ENCODE measurements at regions not wholly inside any gene's neighbourhood (a gene's known extent, or its start where the extent isn't known, plus 50 kb on each side); places are given as distances from the start of the nearest gene placed in this dataset.

DNA sequence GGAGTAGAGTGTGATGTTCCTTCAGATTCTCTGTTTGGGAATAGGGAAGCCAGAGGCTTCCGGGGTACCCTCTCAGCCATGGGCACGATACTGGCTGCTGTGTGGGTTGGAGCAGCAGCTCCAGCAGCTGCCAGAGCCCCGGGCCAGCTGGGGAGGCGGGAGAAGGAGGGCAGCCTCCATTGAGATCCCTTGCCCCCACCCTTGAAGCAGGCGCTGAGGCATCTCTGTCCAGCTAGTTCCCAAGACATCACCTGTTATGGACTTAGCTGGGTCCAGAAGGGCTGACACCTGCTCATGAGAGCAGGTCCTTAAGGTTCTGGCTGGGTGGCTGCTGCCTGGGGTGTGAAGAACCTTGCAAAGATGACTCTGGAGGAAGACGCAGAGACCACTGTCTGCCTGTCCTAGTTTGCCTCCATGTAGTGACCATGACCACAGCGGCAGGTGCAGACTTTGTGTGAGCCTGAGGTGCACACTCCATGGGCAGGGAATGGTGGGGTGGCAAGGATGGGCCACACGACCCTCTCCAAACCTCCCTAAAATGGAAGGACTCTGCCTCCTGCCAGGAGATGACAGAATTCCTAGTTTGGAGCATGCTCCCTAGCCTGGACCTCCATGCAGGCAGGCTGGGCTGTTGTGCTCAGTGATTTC, 222.6 kb upstream of the C1orf174 start:
- no peaks in the 10 kb centered on the region for H3K36me3 ChIP-seq (ENCODE audit: control insufficient read depth, low read length)
- no peaks in the 10 kb centered on the region for H3K27me3 ChIP-seq (ENCODE audit: control insufficient read depth, low read length)
- TF ChIP-seq, protein P1, sequence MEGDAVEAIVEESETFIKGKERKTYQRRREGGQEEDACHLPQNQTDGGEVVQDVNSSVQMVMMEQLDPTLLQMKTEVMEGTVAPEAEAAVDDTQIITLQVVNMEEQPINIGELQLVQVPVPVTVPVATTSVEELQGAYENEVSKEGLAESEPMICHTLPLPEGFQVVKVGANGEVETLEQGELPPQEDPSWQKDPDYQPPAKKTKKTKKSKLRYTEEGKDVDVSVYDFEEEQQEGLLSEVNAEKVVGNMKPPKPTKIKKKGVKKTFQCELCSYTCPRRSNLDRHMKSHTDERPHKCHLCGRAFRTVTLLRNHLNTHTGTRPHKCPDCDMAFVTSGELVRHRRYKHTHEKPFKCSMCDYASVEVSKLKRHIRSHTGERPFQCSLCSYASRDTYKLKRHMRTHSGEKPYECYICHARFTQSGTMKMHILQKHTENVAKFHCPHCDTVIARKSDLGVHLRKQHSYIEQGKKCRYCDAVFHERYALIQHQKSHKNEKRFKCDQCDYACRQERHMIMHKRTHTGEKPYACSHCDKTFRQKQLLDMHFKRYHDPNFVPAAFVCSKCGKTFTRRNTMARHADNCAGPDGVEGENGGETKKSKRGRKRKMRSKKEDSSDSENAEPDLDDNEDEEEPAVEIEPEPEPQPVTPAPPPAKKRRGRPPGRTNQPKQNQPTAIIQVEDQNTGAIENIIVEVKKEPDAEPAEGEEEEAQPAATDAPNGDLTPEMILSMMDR (IDR thresholded peaks at IDR 0.05; ENCODE audit: low read depth, low read length, poor library complexity, severe bottlenecking) = no peak
- TF ChIP-seq EZH2phosphoT487 (IDR thresholded peaks at IDR 0.05; ENCODE audit: borderline replicate concordance, low read length) = no peak
- H3F3A ChIP-seq (ENCODE audit: control insufficient read depth, insufficient read depth) = no peaks in the 10 kb centered on the region
- H3K27ac ChIP-seq (ENCODE audit: low read depth, low read length) = no peak overlapping the region
- no peaks in the 10 kb centered on the region for H4K20me1 ChIP-seq (ENCODE audit: control insufficient read depth, insufficient read depth, low read depth, low read length)
- H3K79me2 ChIP-seq (ENCODE audit: control insufficient read depth, low read length) = no peaks in the 10 kb centered on the region
- no peaks in the 10 kb centered on the region for H3K9me2 ChIP-seq (replicated peaks; ENCODE audit: control insufficient read depth, low read length)
- no peaks in the 10 kb centered on the region for H3K9me3 ChIP-seq (ENCODE audit: control insufficient read depth, insufficient read depth, low read length)
- H3K4me1 ChIP-seq (ENCODE audit: control insufficient read depth, low read length) = peaks cover 31% of the 10 kb centered on the region
- no peak overlapping the region for H3K4me2 ChIP-seq (ENCODE audit: low read length)
- no peak overlapping the region for H3K4me3 ChIP-seq (ENCODE audit: low read length)

DNA sequence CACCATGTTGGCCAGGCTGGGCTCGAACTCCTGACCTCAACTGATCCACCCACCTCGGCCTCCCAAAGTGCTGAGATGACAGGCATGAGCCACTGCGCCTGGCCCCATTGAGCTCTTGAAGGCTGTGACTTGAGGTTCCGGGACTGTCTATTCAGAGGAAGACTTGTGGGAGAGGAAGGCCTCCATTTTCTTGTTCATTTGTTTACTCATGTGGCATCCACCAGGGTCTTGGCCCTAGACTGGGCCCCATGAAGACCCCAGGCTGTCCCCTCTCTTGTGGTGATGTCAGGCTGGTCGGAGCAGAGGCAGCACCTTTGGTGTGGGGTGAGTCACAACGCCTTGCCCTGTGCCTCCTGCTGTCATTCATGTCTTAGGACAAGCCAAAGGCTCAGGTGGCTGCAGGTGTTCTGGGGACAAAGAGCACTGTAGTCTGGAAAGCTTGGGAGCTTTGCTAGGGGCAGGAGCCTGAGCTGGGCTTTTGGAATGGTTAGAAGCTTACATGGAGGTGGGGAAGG, 224.6 kb upstream of the C1orf174 start:
- H3K36me3 ChIP-seq (ENCODE audit: control insufficient read depth, low read length) = no peaks in the 10 kb centered on the region
- no peaks in the 10 kb centered on the region for H3K27me3 ChIP-seq (ENCODE audit: control insufficient read depth, low read length)
- H3K27ac ChIP-seq (ENCODE audit: low read depth, low read length) = no peak overlapping the region
- no peaks in the 10 kb centered on the region for H4K20me1 ChIP-seq (ENCODE audit: control insufficient read depth, insufficient read depth, low read depth, low read length)
- peaks cover 17% of the 10 kb centered on the region for H3K4me1 ChIP-seq (ENCODE audit: control insufficient read depth, low read length)
- no peaks in the 10 kb centered on the region for H3F3A ChIP-seq (ENCODE audit: control insufficient read depth, insufficient read depth)
- no peaks in the 10 kb centered on the region for H3K79me2 ChIP-seq (ENCODE audit: control insufficient read depth, low read length)
- no peak overlapping the region for H3K4me3 ChIP-seq (ENCODE audit: low read length)
- no peak overlapping the region for H3K4me2 ChIP-seq (ENCODE audit: low read length)
- no peaks in the 10 kb centered on the region for H3K9me2 ChIP-seq (replicated peaks; ENCODE audit: control insufficient read depth, low read length)
- TF ChIP-seq, protein P1 (IDR thresholded peaks at IDR 0.05; ENCODE audit: low read depth, low read length, poor library complexity, severe bottlenecking) = no peak
- no peak for TF ChIP-seq EZH2phosphoT487 (IDR thresholded peaks at IDR 0.05; ENCODE audit: borderline replicate concordance, low read length)
- H3K9me3 ChIP-seq (ENCODE audit: control insufficient read depth, insufficient read depth, low read length) = no peaks in the 10 kb centered on the region

DNA sequence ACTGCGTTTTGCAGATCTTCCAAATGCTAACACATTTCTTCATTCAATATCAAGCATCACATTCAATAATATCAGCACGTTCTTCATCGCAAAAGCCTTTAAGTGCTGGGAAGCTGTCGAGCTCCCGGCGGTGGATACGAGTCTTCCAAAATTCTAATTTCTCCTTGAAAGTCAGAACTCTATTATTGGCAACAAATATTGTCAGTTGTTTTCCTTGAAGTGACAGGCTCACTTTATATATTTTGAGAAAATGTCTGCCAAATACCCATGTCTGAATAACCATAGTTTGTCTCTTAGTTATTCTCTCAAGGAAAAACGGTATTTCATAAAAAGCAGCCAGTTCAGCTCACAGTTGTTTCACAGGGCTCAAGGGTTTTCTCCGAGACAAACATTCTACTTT, 226.2 kb upstream of the C1orf174 start:
- Histone ChIP-seq H3K27me3 (ENCODE audit: control insufficient read depth, low read length) (no peaks in the 10 kb centered on the region), H4K20me1 (ENCODE audit: control insufficient read depth, insufficient read depth, low read depth, low read length) (no peaks in the 10 kb centered on the region), H3K4me2 (ENCODE audit: low read length) (no peak overlapping the region), H3K9me2 (replicated peaks; ENCODE audit: control insufficient read depth, low read length) (no peaks in the 10 kb centered on the region), H3K9me3 (ENCODE audit: control insufficient read depth, insufficient read depth, low read length) (no peaks in the 10 kb centered on the region), H3K4me1 (ENCODE audit: control insufficient read depth, low read length) (peaks cover 12% of the 10 kb centered on the region), H3K27ac (ENCODE audit: low read depth, low read length) (no peak overlapping the region), H3K4me3 (ENCODE audit: low read length) (no peak overlapping the region), H3K36me3 (ENCODE audit: control insufficient read depth, low read length) (no peaks in the 10 kb centered on the region), H3K79me2 (ENCODE audit: control insufficient read depth, low read length) (no peaks in the 10 kb centered on the region), H3F3A (ENCODE audit: control insufficient read depth, insufficient read depth) (no peaks in the 10 kb centered on the region)
- no peak for TF ChIP-seq EZH2phosphoT487 (IDR thresholded peaks at IDR 0.05; ENCODE audit: borderline replicate concordance, low read length)
- TF ChIP-seq, protein P1 (IDR thresholded peaks at IDR 0.05; ENCODE audit: low read depth, low read length, poor library complexity, severe bottlenecking) = no peak

Data from DOHH2 (cell line).